Activated T-cell treated with anti-CD3 and anti-CD28 coated beads, Interleukin-2, amount 50 U/mL, for 24 hours (primary cell): ENCODE measurements at regions not wholly inside any gene's neighbourhood (a gene's known extent, or its start where the extent isn't known, plus 50 kb on each side); places are given as distances from the start of the nearest gene placed in this dataset.

Source experiments
- DNase-seq: peaks from one replicate; pipeline ENCODE4 v3.0.0-alpha.2; 2020
- H3K27ac Mint-ChIP-seq: 2 replicates; pipeline ENCODE4 v1.8.0; 2020; ENCODE audit warnings: mild to moderate bottlenecking, mixed read lengths
- H3K27me3 Mint-ChIP-seq: 2 replicates; pipeline ENCODE4 v1.8.0; 2020; ENCODE audit warnings: mixed read lengths
- H3K36me3 Mint-ChIP-seq: 2 replicates; pipeline ENCODE4 v1.8.0; 2020; ENCODE audit warnings: low read depth, mixed read lengths
- H3K4me1 Mint-ChIP-seq: 2 replicates; pipeline ENCODE4 v1.8.0; 2020; ENCODE audit warnings: low read depth, mixed read lengths
- H3K4me3 Mint-ChIP-seq: 2 replicates; pipeline ENCODE4 v1.8.0; 2020; ENCODE audit warnings: mild to moderate bottlenecking, moderate library complexity, mixed read lengths
- H3K9me3 Mint-ChIP-seq: 2 replicates; pipeline ENCODE4 v1.8.0; 2020; ENCODE audit warnings: mixed read lengths

GRCh38 chr14:104461676-104462449, 117.7 kb upstream of the C14orf180 start:
- no peak for DNase-seq
- Mint-ChIP-seq H3K4me1 (no peaks in the 10 kb centered on the region), H3K27me3 (peaks cover 61% of the 10 kb centered on the region)

GRCh38 chr14:104462651-104463630, 116.6 kb upstream of the C14orf180 start:
- H3K27me3 Mint-ChIP-seq, result peaks cover 55% of the 10 kb centered on the region
- H3K4me1 Mint-ChIP-seq, result no peaks in the 10 kb centered on the region
- H3K27ac Mint-ChIP-seq, result no peak overlapping the region
- DNase-seq, result no peak
- no peaks in the 10 kb centered on the region for H3K36me3 Mint-ChIP-seq
- H3K9me3 Mint-ChIP-seq, result no peaks in the 10 kb centered on the region
- H3K4me3 Mint-ChIP-seq, result no peak overlapping the region

More at GRCh38 chr14:104461676-104462449, 117.7 kb upstream of the C14orf180 start:
- no peak overlapping the region for H3K4me3 Mint-ChIP-seq
- H3K9me3 Mint-ChIP-seq, result no peaks in the 10 kb centered on the region
- H3K27ac Mint-ChIP-seq, result no peak overlapping the region
- H3K36me3 Mint-ChIP-seq, result no peaks in the 10 kb centered on the region

GRCh38 chr14:104464907-104465306, 114.7 kb upstream of the C14orf180 start:
- Mint-ChIP-seq H3K27me3 (peaks cover 39% of the 10 kb centered on the region), H3K4me1 (no peaks in the 10 kb centered on the region), H3K9me3 (no peaks in the 10 kb centered on the region), H3K27ac (no peak overlapping the region), H3K36me3 (no peaks in the 10 kb centered on the region), H3K4me3 (no peak overlapping the region)
- no peak for DNase-seq

- no peaks in the 10 kb centered on the region for H3K36me3 Mint-ChIP-seq
- peaks cover 30% of the 10 kb centered on the region for H3K27me3 Mint-ChIP-seq
- H3K4me3 Mint-ChIP-seq, result no peak overlapping the region
- no peak overlapping the region for H3K27ac Mint-ChIP-seq
- no peaks in the 10 kb centered on the region for H3K9me3 Mint-ChIP-seq
- no peaks in the 10 kb centered on the region for H3K4me1 Mint-ChIP-seq
- no peak for DNase-seq
Observed at GRCh38 chr14:104465482-104466390, 113.8 kb upstream of the C14orf180 start.

- no peaks in the 10 kb centered on the region for H3K4me1 Mint-ChIP-seq
Observed at GRCh38 chr14:104467236-104467635, 112.3 kb upstream of the C14orf180 start.

GRCh38 chr14:104467641-104468040, 111.9 kb upstream of the C14orf180 start:
- H3K27me3 Mint-ChIP-seq, result peaks cover 23% of the 10 kb centered on the region
- H3K4me1 Mint-ChIP-seq, result no peaks in the 10 kb centered on the region
- no peak for DNase-seq
- H3K9me3 Mint-ChIP-seq, result no peaks in the 10 kb centered on the region
- H3K4me3 Mint-ChIP-seq, result no peak overlapping the region
- no peaks in the 10 kb centered on the region for H3K36me3 Mint-ChIP-seq
- H3K27ac Mint-ChIP-seq, result no peak overlapping the region

More at GRCh38 chr14:104467236-104467635, 112.3 kb upstream of the C14orf180 start:
- no peaks in the 10 kb centered on the region for H3K36me3 Mint-ChIP-seq
- peaks cover 23% of the 10 kb centered on the region for H3K27me3 Mint-ChIP-seq
- H3K27ac Mint-ChIP-seq, result no peak overlapping the region
- no peak overlapping the region for H3K4me3 Mint-ChIP-seq
- no peak for DNase-seq
- no peaks in the 10 kb centered on the region for H3K9me3 Mint-ChIP-seq

- Mint-ChIP-seq H3K4me3 (no peak overlapping the region), H3K36me3 (no peaks in the 10 kb centered on the region), H3K27ac (no peak overlapping the region), H3K4me1 (no peaks in the 10 kb centered on the region), H3K9me3 (no peaks in the 10 kb centered on the region), H3K27me3 (peaks cover 7% of the 10 kb centered on the region)
- DNase-seq, result no peak
Observed at GRCh38 chr14:104469591-104469990, 110.0 kb upstream of the C14orf180 start.

GRCh38 chr14:104470588-104470987, 109.0 kb upstream of the C14orf180 start:
- DNase-seq, result no peak
- Mint-ChIP-seq H3K4me1 (no peaks in the 10 kb centered on the region), H3K9me3 (no peaks in the 10 kb centered on the region), H3K27ac (no peak overlapping the region), H3K27me3 (no peaks in the 10 kb centered on the region), H3K36me3 (no peaks in the 10 kb centered on the region), H3K4me3 (no peak overlapping the region)

- H3K9me3 Mint-ChIP-seq, result no peaks in the 10 kb centered on the region
- H3K36me3 Mint-ChIP-seq, result no peaks in the 10 kb centered on the region
- no peaks in the 10 kb centered on the region for H3K27me3 Mint-ChIP-seq
- no peak overlapping the region for H3K27ac Mint-ChIP-seq
- no peaks in the 10 kb centered on the region for H3K4me1 Mint-ChIP-seq
- H3K4me3 Mint-ChIP-seq, result no peak overlapping the region
- no peak for DNase-seq
Observed at GRCh38 chr14:104471114-104471513, 108.5 kb upstream of the C14orf180 start.

- Mint-ChIP-seq H3K4me3 (no peak overlapping the region), H3K9me3 (no peaks in the 10 kb centered on the region)
Observed at GRCh38 chr14:104472073-104472472, 107.5 kb upstream of the C14orf180 start.

GRCh38 chr14:104472536-104473243, 106.9 kb upstream of the C14orf180 start:
- Mint-ChIP-seq H3K4me1 (no peaks in the 10 kb centered on the region), H3K4me3 (no peak overlapping the region), H3K9me3 (no peaks in the 10 kb centered on the region), H3K36me3 (no peaks in the 10 kb centered on the region), H3K27ac (no peak overlapping the region), H3K27me3 (peaks cover 3% of the 10 kb centered on the region)
- DNase-seq, result no peak

More at GRCh38 chr14:104472073-104472472, 107.5 kb upstream of the C14orf180 start:
- Mint-ChIP-seq H3K27ac (no peak overlapping the region), H3K36me3 (no peaks in the 10 kb centered on the region), H3K27me3 (no peaks in the 10 kb centered on the region), H3K4me1 (no peaks in the 10 kb centered on the region)
- DNase-seq, result no peak

GRCh38 chr14:104473244-104473565, 106.4 kb upstream of the C14orf180 start:
- DNase-seq, result no peak
- no peak overlapping the region for H3K27ac Mint-ChIP-seq
- H3K4me1 Mint-ChIP-seq, result no peaks in the 10 kb centered on the region
- no peaks in the 10 kb centered on the region for H3K9me3 Mint-ChIP-seq
- no peaks in the 10 kb centered on the region for H3K36me3 Mint-ChIP-seq
- no peak overlapping the region for H3K4me3 Mint-ChIP-seq
- H3K27me3 Mint-ChIP-seq, result peaks cover 5% of the 10 kb centered on the region

- Mint-ChIP-seq H3K27ac (no peak overlapping the region), H3K4me3 (no peak overlapping the region), H3K9me3 (no peaks in the 10 kb centered on the region), H3K36me3 (no peaks in the 10 kb centered on the region), H3K27me3 (peaks cover 5% of the 10 kb centered on the region), H3K4me1 (no peaks in the 10 kb centered on the region)
- DNase-seq, result no peak
Observed at GRCh38 chr14:104473649-104474494, 105.7 kb upstream of the C14orf180 start.
